ENCODE measurements at regions not wholly inside any gene's neighbourhood (a gene's known extent, or its start where the extent isn't known, plus 50 kb on each side); places are given as distances from the start of the nearest gene placed in this dataset.
A peak's percentile ranks its signal among the peaks of the same experiment; 100 is the strongest.

DNA sequence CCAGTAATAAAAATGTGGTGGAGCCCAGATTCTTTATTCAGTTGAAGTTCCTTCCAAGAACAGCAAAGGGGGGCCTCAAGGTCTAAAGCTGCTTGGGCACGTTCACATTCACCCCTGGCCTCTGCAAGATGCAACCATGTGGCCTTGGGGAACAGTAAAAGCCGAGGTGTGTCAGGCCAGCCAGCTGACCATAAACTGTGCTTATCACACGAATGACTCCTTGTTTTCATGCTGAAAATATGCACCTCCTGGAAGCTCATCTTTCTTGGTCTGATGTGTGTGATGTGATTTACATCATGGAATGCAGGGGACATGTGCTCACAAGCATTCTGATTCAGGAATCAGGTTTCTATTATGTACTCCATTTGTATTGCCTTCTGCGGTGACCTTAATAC lies 211.6 kb upstream of the MARCKS start:
- intact Hi-C loops (cut with DNase I; ENCODE audit: low total_unique reads): no loop called here
- TF ChIP-seq POLR2AphosphoS5 (IDR thresholded peaks at IDR 0.05) (no peak), POLR2A (IDR thresholded peaks at IDR 0.05) (no peak)
- TF ChIP-seq, protein P1, sequence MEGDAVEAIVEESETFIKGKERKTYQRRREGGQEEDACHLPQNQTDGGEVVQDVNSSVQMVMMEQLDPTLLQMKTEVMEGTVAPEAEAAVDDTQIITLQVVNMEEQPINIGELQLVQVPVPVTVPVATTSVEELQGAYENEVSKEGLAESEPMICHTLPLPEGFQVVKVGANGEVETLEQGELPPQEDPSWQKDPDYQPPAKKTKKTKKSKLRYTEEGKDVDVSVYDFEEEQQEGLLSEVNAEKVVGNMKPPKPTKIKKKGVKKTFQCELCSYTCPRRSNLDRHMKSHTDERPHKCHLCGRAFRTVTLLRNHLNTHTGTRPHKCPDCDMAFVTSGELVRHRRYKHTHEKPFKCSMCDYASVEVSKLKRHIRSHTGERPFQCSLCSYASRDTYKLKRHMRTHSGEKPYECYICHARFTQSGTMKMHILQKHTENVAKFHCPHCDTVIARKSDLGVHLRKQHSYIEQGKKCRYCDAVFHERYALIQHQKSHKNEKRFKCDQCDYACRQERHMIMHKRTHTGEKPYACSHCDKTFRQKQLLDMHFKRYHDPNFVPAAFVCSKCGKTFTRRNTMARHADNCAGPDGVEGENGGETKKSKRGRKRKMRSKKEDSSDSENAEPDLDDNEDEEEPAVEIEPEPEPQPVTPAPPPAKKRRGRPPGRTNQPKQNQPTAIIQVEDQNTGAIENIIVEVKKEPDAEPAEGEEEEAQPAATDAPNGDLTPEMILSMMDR (IDR thresholded peaks at IDR 0.05): no peak
- H3K27ac ChIP-seq: peak overlapping the region; percentile 55 to 67
- no peaks in the 10 kb centered on the region for H3K9me3 ChIP-seq
- no peaks in the 10 kb centered on the region for H3K36me3 ChIP-seq
- peak in 1 of 2 donors; percentile 44 for DNase-seq (ENCODE audit: low spot score in 2 of 2)
- no peaks in the 10 kb centered on the region for H3K4me1 ChIP-seq
- no peak overlapping the region for H3K4me3 ChIP-seq
- no peaks in the 10 kb centered on the region for H3K27me3 ChIP-seq

DNA sequence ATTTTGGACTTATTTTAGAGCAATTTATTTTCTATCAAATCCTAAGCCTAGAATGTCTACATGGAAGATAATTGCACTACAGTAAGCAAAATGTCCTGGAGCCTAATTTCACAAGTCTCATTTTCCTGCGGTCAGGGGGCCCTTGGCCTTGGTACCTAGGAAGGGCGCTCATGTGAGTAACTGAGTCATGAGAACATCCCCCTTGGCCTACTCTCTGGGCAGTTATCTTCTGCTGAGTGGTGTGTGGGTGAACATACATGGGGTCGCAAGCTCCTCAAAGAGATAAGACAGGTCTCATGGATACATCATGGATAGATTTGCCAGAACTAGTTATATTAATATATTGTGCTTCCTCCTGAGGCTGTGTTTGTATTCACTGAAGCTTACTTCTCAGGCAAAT lies 211.2 kb upstream of the MARCKS start:
- Histone ChIP-seq H3K4me1 (no peaks in the 10 kb centered on the region), H3K27me3 (no peaks in the 10 kb centered on the region), H3K36me3 (no peaks in the 10 kb centered on the region), H3K4me3 (no peak overlapping the region), H3K9me3 (no peaks in the 10 kb centered on the region), H3K27ac (peak overlapping the region; percentile 39 to 55)
- intact Hi-C loops (cut with DNase I; ENCODE audit: low total_unique reads): no loop called here
- DNase-seq (ENCODE audit: low spot score in 2 of 2): no peak
- TF ChIP-seq, protein P1 (IDR thresholded peaks at IDR 0.05): no peak
- no peak for TF ChIP-seq POLR2AphosphoS5 (IDR thresholded peaks at IDR 0.05)
- no peak for TF ChIP-seq POLR2A (IDR thresholded peaks at IDR 0.05)

DNA sequence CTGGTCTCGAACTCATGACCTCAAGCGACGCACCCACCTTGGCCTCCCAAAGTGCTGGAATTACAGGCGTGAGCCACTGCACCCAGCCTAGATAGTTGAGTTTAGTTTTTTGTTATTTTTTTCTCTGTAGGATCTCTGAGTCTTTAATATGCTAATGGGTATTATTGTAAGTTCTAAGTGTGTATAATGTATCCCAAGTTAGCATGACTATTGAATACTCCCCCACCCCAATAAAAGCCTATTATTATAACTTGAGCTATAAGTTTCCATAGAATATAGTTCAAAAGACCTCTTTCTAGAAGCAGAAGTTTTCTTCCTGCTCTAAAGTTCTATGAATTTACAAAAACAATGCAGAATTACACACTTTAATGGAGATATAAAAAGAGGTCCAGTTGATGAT lies 210.4 kb upstream of the MARCKS start:
- Histone ChIP-seq H3K36me3 (no peaks in the 10 kb centered on the region), H3K27ac (no peak overlapping the region), H3K4me3 (no peak overlapping the region), H3K4me1 (no peaks in the 10 kb centered on the region), H3K9me3 (no peaks in the 10 kb centered on the region), H3K27me3 (no peaks in the 10 kb centered on the region)
- no peak for DNase-seq (ENCODE audit: low spot score in 2 of 2)
- intact Hi-C loops (cut with DNase I; ENCODE audit: low total_unique reads): no loop called here
- TF ChIP-seq POLR2AphosphoS5 (IDR thresholded peaks at IDR 0.05) (no peak), POLR2A (IDR thresholded peaks at IDR 0.05) (no peak)
- TF ChIP-seq, protein P1 (IDR thresholded peaks at IDR 0.05): no peak

DNA sequence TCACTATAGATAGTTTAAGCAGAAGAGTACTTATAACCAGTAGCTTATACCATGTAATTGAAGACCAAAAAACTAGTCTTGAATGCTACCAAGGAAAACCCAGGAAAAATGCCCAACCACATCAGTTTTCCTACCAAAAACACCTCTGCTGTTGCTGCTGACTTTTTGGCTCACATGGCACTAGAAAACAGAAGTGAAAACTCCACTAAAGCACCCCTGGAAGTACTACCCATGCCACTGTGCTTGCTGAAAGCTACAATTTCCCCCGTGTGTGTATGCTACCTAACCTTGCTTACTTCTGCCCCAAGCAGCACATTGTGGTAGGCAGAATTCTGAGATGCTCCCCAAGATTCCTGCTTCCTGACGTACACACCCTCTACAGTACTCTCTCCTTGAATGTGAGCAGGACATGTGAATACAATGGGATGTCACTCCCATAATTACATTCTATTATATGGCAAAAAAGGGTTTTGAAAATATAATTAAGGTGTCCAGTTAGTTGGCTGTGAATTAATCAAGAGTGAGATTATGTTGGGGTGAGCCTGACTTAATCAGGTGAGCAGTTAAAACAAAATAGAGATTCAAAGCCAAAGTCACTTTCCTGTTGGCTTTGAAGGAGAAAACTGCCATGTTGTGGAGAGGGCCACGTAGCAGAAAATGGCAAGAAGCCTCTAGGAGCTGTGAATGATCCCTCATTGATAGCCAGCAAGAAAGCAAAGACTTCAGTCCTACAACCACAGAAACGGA lies 209.8 kb upstream of the MARCKS start:
- TF ChIP-seq POLR2AphosphoS5 (IDR thresholded peaks at IDR 0.05): no peak
- TF ChIP-seq, protein P1 (IDR thresholded peaks at IDR 0.05): no peak
- TF ChIP-seq POLR2A (IDR thresholded peaks at IDR 0.05): no peak

DNA sequence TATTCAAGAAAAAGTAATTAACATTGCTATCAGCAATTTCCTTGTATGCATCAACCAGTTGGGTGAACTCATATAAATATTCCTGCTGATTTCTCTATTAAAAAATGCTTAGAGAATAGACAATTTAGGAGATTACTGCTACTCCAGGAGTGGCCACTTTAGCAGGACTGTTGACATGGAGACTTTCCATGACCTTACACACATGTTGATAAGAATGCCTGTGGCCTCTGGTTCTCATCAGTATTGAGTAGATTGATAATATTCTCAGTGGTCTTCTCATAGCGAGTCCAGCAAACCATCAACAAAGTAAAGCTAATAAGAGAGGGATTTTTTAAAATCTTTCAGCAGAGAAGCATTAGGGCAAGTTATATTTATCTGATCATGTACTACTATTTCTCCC lies 208.4 kb upstream of the MARCKS start:
- H3K27ac ChIP-seq: peak overlapping the region; percentile 73 to 77
- TF ChIP-seq POLR2AphosphoS5 (IDR thresholded peaks at IDR 0.05): no peak
- TF ChIP-seq, protein P1 (IDR thresholded peaks at IDR 0.05): no peak
- no peak for TF ChIP-seq POLR2A (IDR thresholded peaks at IDR 0.05)
- no peaks in the 10 kb centered on the region for H3K9me3 ChIP-seq
- H3K27me3 ChIP-seq: no peaks in the 10 kb centered on the region
- H3K4me1 ChIP-seq: no peaks in the 10 kb centered on the region
- DNase-seq (ENCODE audit: low spot score in 2 of 2): no peak
- no peak overlapping the region for H3K4me3 ChIP-seq
- intact Hi-C loops (cut with DNase I; ENCODE audit: low total_unique reads): no loop called here
- no peaks in the 10 kb centered on the region for H3K36me3 ChIP-seq

More for the DNA sequence above, 209.8 kb upstream of the MARCKS start:
- no peak overlapping the region for H3K27ac ChIP-seq
- no peaks in the 10 kb centered on the region for H3K4me1 ChIP-seq
- DNase-seq (ENCODE audit: low spot score in 2 of 2): no peak
- intact Hi-C loops (cut with DNase I; ENCODE audit: low total_unique reads): no loop called here
- H3K36me3 ChIP-seq: no peaks in the 10 kb centered on the region
- H3K4me3 ChIP-seq: no peak overlapping the region
- H3K9me3 ChIP-seq: no peaks in the 10 kb centered on the region
- H3K27me3 ChIP-seq: no peaks in the 10 kb centered on the region
